ENCODE measurements at regions not wholly inside any gene's neighbourhood (a gene's known extent, or its start where the extent isn't known, plus 50 kb on each side); places are given as distances from the start of the nearest gene placed in this dataset.

- Histone ChIP-seq H3K4me3 (no peak overlapping the region), H4K20me1 (ENCODE audit: insufficient read depth, poor library complexity, severe bottlenecking) (no peaks in the 10 kb centered on the region), H3K4me2 (no peak overlapping the region), H3K9me3 (ENCODE audit: low read depth) (no peaks in the 10 kb centered on the region), H3K36me3 (replicated peaks; ENCODE audit: insufficient read depth, low read depth) (no peaks in the 10 kb centered on the region), H3K79me2 (peaks cover 5% of the 10 kb centered on the region), H3K9me2 (replicated peaks; ENCODE audit: insufficient read depth) (no peaks in the 10 kb centered on the region), H3K27me3 (no peaks in the 10 kb centered on the region), H2AFZ (no peak overlapping the region), H3K27ac (no peak overlapping the region), H3K4me1 (ENCODE audit: insufficient read depth) (peaks cover 11% of the 10 kb centered on the region)
- DNase-seq (ENCODE audit: low spot score), result no peak
- WGBS (ENCODE audit: low lambda C conversion rate, missing lambda C conversion rate), result 96% methylated on average over 4 of the region's 4 CpGs
- TF ChIP-seq CTCF (IDR thresholded peaks at IDR 0.05; ENCODE audit: poor library complexity) (no peak), EZH2phosphoT487 (IDR thresholded peaks at IDR 0.05; ENCODE audit: low read depth, severe bottlenecking, unreplicated experiment) (no peak), EZH2 (IDR thresholded peaks at IDR 0.05; ENCODE audit: borderline replicate concordance) (no peak)
Measured at GRCh38 chr9:110078604-110079003, 129.4 kb downstream of the C9orf152 start.

GRCh38 chr9:110081395-110081794 lies 126.6 kb downstream of the C9orf152 start:
- Histone ChIP-seq H4K20me1 (ENCODE audit: insufficient read depth, poor library complexity, severe bottlenecking) (no peaks in the 10 kb centered on the region), H3K9me2 (replicated peaks; ENCODE audit: insufficient read depth) (no peaks in the 10 kb centered on the region), H3K36me3 (replicated peaks; ENCODE audit: insufficient read depth, low read depth) (no peaks in the 10 kb centered on the region), H3K79me2 (peaks cover 5% of the 10 kb centered on the region), H3K9me3 (ENCODE audit: low read depth) (no peaks in the 10 kb centered on the region), H2AFZ (no peak overlapping the region), H3K4me3 (no peak overlapping the region), H3K4me2 (no peak overlapping the region), H3K4me1 (ENCODE audit: insufficient read depth) (peaks cover 11% of the 10 kb centered on the region), H3K27ac (peak overlapping the region; percentile 10), H3K27me3 (no peaks in the 10 kb centered on the region)
- WGBS (ENCODE audit: low lambda C conversion rate, missing lambda C conversion rate), result 74% methylated on average over 3 of the region's 3 CpGs
- DNase-seq (ENCODE audit: low spot score), result no peak
- TF ChIP-seq EZH2 (IDR thresholded peaks at IDR 0.05; ENCODE audit: borderline replicate concordance) (no peak), EZH2phosphoT487 (IDR thresholded peaks at IDR 0.05; ENCODE audit: low read depth, severe bottlenecking, unreplicated experiment) (no peak), CTCF (IDR thresholded peaks at IDR 0.05; ENCODE audit: poor library complexity) (no peak)

GRCh38 chr9:110083866-110084265 lies 124.1 kb downstream of the C9orf152 start:
- Histone ChIP-seq H3K79me2 (no peaks in the 10 kb centered on the region), H3K4me3 (no peak overlapping the region), H2AFZ (no peak overlapping the region), H3K4me1 (ENCODE audit: insufficient read depth) (peaks cover 12% of the 10 kb centered on the region), H3K27me3 (no peaks in the 10 kb centered on the region), H3K4me2 (no peak overlapping the region), H3K9me3 (ENCODE audit: low read depth) (no peaks in the 10 kb centered on the region), H3K9me2 (replicated peaks; ENCODE audit: insufficient read depth) (no peaks in the 10 kb centered on the region), H4K20me1 (ENCODE audit: insufficient read depth, poor library complexity, severe bottlenecking) (peaks cover 4% of the 10 kb centered on the region), H3K36me3 (replicated peaks; ENCODE audit: insufficient read depth, low read depth) (no peaks in the 10 kb centered on the region), H3K27ac (no peak overlapping the region)
- no peak for DNase-seq (ENCODE audit: low spot score)
- WGBS (ENCODE audit: low lambda C conversion rate, missing lambda C conversion rate), result 94% methylated on average over 3 of the region's 3 CpGs
- TF ChIP-seq CTCF (IDR thresholded peaks at IDR 0.05; ENCODE audit: poor library complexity) (no peak), EZH2phosphoT487 (IDR thresholded peaks at IDR 0.05; ENCODE audit: low read depth, severe bottlenecking, unreplicated experiment) (no peak), EZH2 (IDR thresholded peaks at IDR 0.05; ENCODE audit: borderline replicate concordance) (no peak)

GRCh38 chr9:110086537-110086936 lies 121.4 kb downstream of the C9orf152 start:
- no peak for DNase-seq (ENCODE audit: low spot score)
- Histone ChIP-seq H3K4me2 (no peak overlapping the region), H3K4me3 (no peak overlapping the region), H3K4me1 (ENCODE audit: insufficient read depth) (peaks cover 11% of the 10 kb centered on the region), H3K27me3 (no peaks in the 10 kb centered on the region), H3K27ac (no peak overlapping the region), H3K36me3 (replicated peaks; ENCODE audit: insufficient read depth, low read depth) (no peaks in the 10 kb centered on the region), H3K9me2 (replicated peaks; ENCODE audit: insufficient read depth) (no peaks in the 10 kb centered on the region), H3K79me2 (no peaks in the 10 kb centered on the region), H3K9me3 (ENCODE audit: low read depth) (no peaks in the 10 kb centered on the region), H4K20me1 (ENCODE audit: insufficient read depth, poor library complexity, severe bottlenecking) (peaks cover 4% of the 10 kb centered on the region), H2AFZ (no peak overlapping the region)
- no peak for TF ChIP-seq EZH2 (IDR thresholded peaks at IDR 0.05; ENCODE audit: borderline replicate concordance)
- no peak for TF ChIP-seq EZH2phosphoT487 (IDR thresholded peaks at IDR 0.05; ENCODE audit: low read depth, severe bottlenecking, unreplicated experiment)
- TF ChIP-seq CTCF (IDR thresholded peaks at IDR 0.05; ENCODE audit: poor library complexity), result no peak
- WGBS (ENCODE audit: low lambda C conversion rate, missing lambda C conversion rate), result 96% methylated on average over 1 of the region's 1 CpG

Data from hepatocyte (in vitro differentiated cells).